Motor neuron (in vitro differentiated cells): ENCODE measurements at regions not wholly inside any gene's neighbourhood (a gene's known extent, or its start where the extent isn't known, plus 50 kb on each side); places are given as distances from the start of the nearest gene placed in this dataset.

Experiments
- ATAC-seq, 8 experiments: fragments of 200-7000 bp; cut with Tn5 transposase; replicated peaks in 6 of 8; 2 replicates each; pipeline ENCODE4 v1.8.0; 2021; ENCODE audit warnings: mild to moderate bottlenecking in 8 of 8, moderate library complexity in 8 of 8
- H3K27ac ChIP-seq, 2 donors: fragments of 250-450 bp; sonication (Bioruptor Pico); 2 replicates each; pipeline ENCODE4 v1.9.0; 2021; ENCODE audit warnings: antibody characterized with exemption in 2 of 2, mild to moderate bottlenecking in 2 of 2, moderate library complexity in 1 of 2
- H3K4me1 ChIP-seq, 2 donors: fragments of 250-450 bp; sonication (Bioruptor Pico); replicated peaks in 1 of 2; 2 replicates each; pipeline ENCODE4 v1.6.1; 2021; ENCODE audit warnings: antibody characterized with exemption in 2 of 2, mild to moderate bottlenecking in 2 of 2, moderate library complexity in 1 of 2
- H3K4me3 ChIP-seq, 5 donors: fragments of 250-450 bp; sonication (Bioruptor Pico); 2 replicates each; pipeline ENCODE4 v1.9.0; 2021; ENCODE audit warnings: antibody characterized with exemption in 5 of 5, mild to moderate bottlenecking in 5 of 5, moderate library complexity in 4 of 5
- WGBS, 10 experiments: fragments of 450-650 bp; shearing (Covaris generic); methylation state at CpG; one replicate each; pipeline ENCODE4 v1.0.0; 2022; 5-methylcytosine and 5-hydroxymethylcytosine counted together
- in situ Hi-C, 9 experiments: fragments of 400-800 bp; cut with MboI; loops; one replicate each; pipeline ENCODE4 v1.15.0; 2021; ENCODE audit warnings: low sequenced_read_pairs in 9 of 9, low pct_unique_long_range_greater_than_20kb in 2 of 9; ENCODE audit not compliant: unreplicated experiment in 9 of 9

GRCh38 chr2:17311771-17312511 lies 206.3 kb downstream of the RAD51AP2 start:
- 0 to 67% (median 48%) methylated on average over 1 of the region's 1 CpG; no CpG with 5 or more reads in 4 of the 10 experiments for WGBS, 10 experiments
- H3K4me3 ChIP-seq = no peak overlapping the region
- no peak for ATAC-seq
- in situ Hi-C loops = loop anchor here in 3 of 9 experiments (25.0 kb wide), 2 partner anchors 525 to 550 kb away; no protein-coding TSS in a partner anchor
- no peak overlapping the region for H3K27ac ChIP-seq
- H3K4me1 ChIP-seq = peaks cover 6 to 13% of the 10 kb centered on the region in 2 donors

- no peak overlapping the region for H3K27ac ChIP-seq
- H3K4me1 ChIP-seq = peaks cover 6 to 13% of the 10 kb centered on the region in 2 donors
- H3K4me3 ChIP-seq = no peak overlapping the region
- in situ Hi-C loops = loop anchor here in 3 of 9 experiments (25.0 kb wide), 2 partner anchors 524 to 549 kb away; no protein-coding TSS in a partner anchor
- WGBS, 10 experiments = 54 to 90% (median 60%) methylated on average over 2 of the region's 2 CpGs; no CpG with 5 or more reads in 3 of the 10 experiments
- ATAC-seq = peak in 1 of 8 experiments; percentile 39
These were observed 207.1 kb downstream of the RAD51AP2 start for GRCh38 chr2:17311106-17311619.

DNA sequence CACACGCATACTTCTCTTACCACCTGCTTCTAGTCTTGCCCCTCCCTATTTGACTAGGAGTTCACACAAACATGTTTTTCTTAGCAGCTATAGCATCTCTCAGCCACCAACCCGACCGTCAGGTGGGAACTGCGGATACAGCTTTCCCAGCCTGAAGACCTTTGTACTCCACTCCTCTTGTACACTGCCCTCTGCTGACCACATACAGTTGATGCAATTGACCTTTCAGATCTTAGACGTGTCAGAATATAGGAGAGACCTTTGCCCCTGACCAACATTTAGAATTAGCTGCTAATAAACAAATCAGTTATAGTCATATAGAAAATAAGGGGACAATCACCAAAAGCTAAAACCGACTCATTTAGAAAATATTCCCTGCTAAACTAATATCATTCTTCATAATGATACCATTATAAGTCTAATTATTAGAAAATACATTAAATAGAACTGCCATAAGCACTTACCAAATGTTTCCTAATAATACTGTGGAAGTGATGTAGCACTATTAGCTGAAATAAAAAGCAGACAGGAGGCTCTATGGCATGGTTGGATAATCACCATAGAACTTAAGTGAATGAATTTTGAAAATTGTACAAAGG lies 208.4 kb downstream of the RAD51AP2 start:
- in situ Hi-C loops = loop anchor here in 3 of 9 experiments (25.0 kb wide), 2 partner anchors 523 to 548 kb away; no protein-coding TSS in a partner anchor
- H3K4me1 ChIP-seq = peaks cover 6% of the 10 kb centered on the region in 2 donors
- 25 to 100% (median 42%) methylated on average over 1 to 6 of the region's 6 CpGs for WGBS, 10 experiments
- no peak overlapping the region for H3K27ac ChIP-seq
- H3K4me3 ChIP-seq = no peak overlapping the region
- ATAC-seq = peak; percentile 46 to 90 (median 54)

- 57 to 100% (median 76%) methylated on average over 1 to 2 of the region's 2 CpGs; no CpG with 5 or more reads in 4 of the 10 experiments for WGBS, 10 experiments
- no peak overlapping the region for H3K4me3 ChIP-seq
- ATAC-seq = peak in 1 of 8 experiments; percentile 61
- H3K27ac ChIP-seq = no peak overlapping the region
- in situ Hi-C loops = loop anchor here in 3 of 9 experiments (25.0 kb wide), 2 partner anchors 522 to 547 kb away; no protein-coding TSS in a partner anchor
- peaks cover 6% of the 10 kb centered on the region in 2 donors for H3K4me1 ChIP-seq
These were observed 209.1 kb downstream of the RAD51AP2 start for GRCh38 chr2:17309181-17309580.

- no peak overlapping the region for H3K27ac ChIP-seq
- WGBS, 10 experiments = 0 to 100% (median 100%) methylated on average over 1 to 2 of the region's 2 CpGs; no CpG with 5 or more reads in 3 of the 10 experiments
- no peak overlapping the region for H3K4me3 ChIP-seq
- peaks cover 6% of the 10 kb centered on the region in 2 donors for H3K4me1 ChIP-seq
- in situ Hi-C loops = loop anchor here in 3 of 9 experiments (25.0 kb wide), 2 partner anchors 519 to 544 kb away; no protein-coding TSS in a partner anchor
- no peak for ATAC-seq
These were observed 211.5 kb downstream of the RAD51AP2 start for GRCh38 chr2:17306706-17307105.

DNA sequence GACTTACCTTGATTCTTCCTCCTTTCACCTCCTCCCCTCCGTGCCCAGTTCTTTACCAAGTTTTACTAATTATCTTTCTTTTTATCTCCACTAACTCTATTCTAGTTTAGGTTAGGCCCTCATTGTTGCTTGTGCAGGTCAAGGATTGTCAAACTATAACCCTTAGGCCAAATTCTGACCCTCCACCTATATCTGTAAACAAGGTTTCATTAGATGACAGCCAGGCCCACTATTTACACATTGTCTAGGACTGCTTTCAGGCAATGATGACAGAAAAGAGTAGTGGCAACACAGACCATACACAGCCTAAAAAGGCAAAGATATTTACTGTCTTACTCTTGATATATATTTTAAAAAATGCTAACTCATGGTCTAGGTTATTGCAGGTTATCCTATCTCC lies 212.0 kb downstream of the RAD51AP2 start:
- ATAC-seq = no peak
- in situ Hi-C loops = loop anchor here in 3 of 9 experiments (25.0 kb wide), 2 partner anchors 519 to 544 kb away; no protein-coding TSS in a partner anchor
- peaks cover 5 to 6% of the 10 kb centered on the region in 2 donors for H3K4me1 ChIP-seq
- H3K27ac ChIP-seq = no peak overlapping the region
- 0 to 100% (median 80%) methylated on average over 1 of the region's 1 CpG; no CpG with 5 or more reads in 3 of the 10 experiments for WGBS, 10 experiments
- H3K4me3 ChIP-seq = no peak overlapping the region

DNA sequence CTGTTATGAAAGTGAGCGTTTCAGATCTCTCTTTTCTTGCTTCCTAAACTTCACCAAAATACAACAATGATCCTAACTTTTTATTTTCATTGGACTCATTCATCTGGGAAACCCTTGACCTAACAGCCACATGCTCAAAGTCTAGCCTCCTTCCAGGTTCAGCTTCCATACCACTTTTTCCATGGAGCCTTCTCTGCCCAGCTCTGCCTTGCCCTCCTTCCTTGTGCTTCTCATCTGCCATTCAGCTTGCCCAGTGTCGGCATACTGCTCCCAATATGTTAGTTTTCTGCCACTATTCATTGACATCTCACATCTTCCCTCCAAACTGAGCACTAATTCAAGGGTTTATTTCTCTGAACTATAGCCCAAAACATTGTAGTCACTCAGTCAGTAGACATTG lies 214.7 kb downstream of the RAD51AP2 start:
- ATAC-seq = peak in 1 of 8 experiments; percentile 20
- in situ Hi-C loops = loop anchor here in 3 of 9 experiments (25.0 kb wide), 2 partner anchors 516 to 541 kb away; no protein-coding TSS in a partner anchor
- Histone ChIP-seq H3K27ac (no peak overlapping the region), H3K4me3 (no peak overlapping the region), H3K4me1 (no peaks in the 10 kb centered on the region)
- WGBS, 10 experiments = 0 to 89% (median 34%) methylated on average over 1 to 2 of the region's 2 CpGs; no CpG with 5 or more reads in 2 of the 10 experiments

GRCh38 chr2:17303054-17303453 lies 215.2 kb downstream of the RAD51AP2 start:
- H3K27ac ChIP-seq = no peak overlapping the region
- no peaks in the 10 kb centered on the region for H3K4me1 ChIP-seq
- H3K4me3 ChIP-seq = no peak overlapping the region
- in situ Hi-C loops = loop anchor here in 3 of 9 experiments (25.0 kb wide), 2 partner anchors 516 to 541 kb away; no protein-coding TSS in a partner anchor
- no peak for ATAC-seq
- 10 to 92% (median 69%) methylated on average over 1 to 4 of the region's 4 CpGs for WGBS, 10 experiments

- no peak for ATAC-seq
- in situ Hi-C loops = loop anchor here in 3 of 9 experiments (25.0 kb wide), 2 partner anchors 515 to 540 kb away; no protein-coding TSS in a partner anchor
- Histone ChIP-seq H3K27ac (no peak overlapping the region), H3K4me1 (peaks cover 0 to 4% of the 10 kb centered on the region in 2 donors), H3K4me3 (no peak overlapping the region)
- WGBS, 10 experiments = 0 to 11% (median 0%) methylated on average over 1 of the region's 1 CpG; no CpG with 5 or more reads in 5 of the 10 experiments
These were observed 216.0 kb downstream of the RAD51AP2 start for GRCh38 chr2:17302281-17302680.

- in situ Hi-C loops = loop anchor here in 3 of 9 experiments (25.0 kb wide), 2 partner anchors 514 to 539 kb away; no protein-coding TSS in a partner anchor
- Histone ChIP-seq H3K4me1 (peaks cover 0 to 4% of the 10 kb centered on the region in 2 donors), H3K27ac (no peak overlapping the region), H3K4me3 (no peak overlapping the region)
- no peak for ATAC-seq
- 0 to 63% (median 38%) methylated on average over 1 to 2 of the region's 2 CpGs for WGBS, 10 experiments
These were observed 216.8 kb downstream of the RAD51AP2 start for GRCh38 chr2:17301437-17301836.

GRCh38 chr2:17299891-17300540 lies 218.2 kb downstream of the RAD51AP2 start:
- no peak overlapping the region for H3K27ac ChIP-seq
- peak; percentile 42 to 88 (median 62) for ATAC-seq
- no peak overlapping the region for H3K4me3 ChIP-seq
- in situ Hi-C loops = loop anchor here in 3 of 9 experiments (25.0 kb wide), 2 partner anchors 513 to 538 kb away; no protein-coding TSS in a partner anchor
- peaks cover 0 to 4% of the 10 kb centered on the region in 2 donors for H3K4me1 ChIP-seq

- H3K4me1 ChIP-seq = peaks cover 0 to 4% of the 10 kb centered on the region in 2 donors
- H3K27ac ChIP-seq = no peak overlapping the region
- in situ Hi-C loops = no loop called here
- H3K4me3 ChIP-seq = no peak overlapping the region
- ATAC-seq = no peak
- WGBS, 10 experiments = 5 to 100% (median 69%) methylated on average over 1 to 2 of the region's 2 CpGs
These were observed 219.8 kb downstream of the RAD51AP2 start for GRCh38 chr2:17298453-17298852.
